ENCODE measurements at regions not wholly inside any gene's neighbourhood (a gene's known extent, or its start where the extent isn't known, plus 50 kb on each side); places are given as distances from the start of the nearest gene placed in this dataset.

DNA sequence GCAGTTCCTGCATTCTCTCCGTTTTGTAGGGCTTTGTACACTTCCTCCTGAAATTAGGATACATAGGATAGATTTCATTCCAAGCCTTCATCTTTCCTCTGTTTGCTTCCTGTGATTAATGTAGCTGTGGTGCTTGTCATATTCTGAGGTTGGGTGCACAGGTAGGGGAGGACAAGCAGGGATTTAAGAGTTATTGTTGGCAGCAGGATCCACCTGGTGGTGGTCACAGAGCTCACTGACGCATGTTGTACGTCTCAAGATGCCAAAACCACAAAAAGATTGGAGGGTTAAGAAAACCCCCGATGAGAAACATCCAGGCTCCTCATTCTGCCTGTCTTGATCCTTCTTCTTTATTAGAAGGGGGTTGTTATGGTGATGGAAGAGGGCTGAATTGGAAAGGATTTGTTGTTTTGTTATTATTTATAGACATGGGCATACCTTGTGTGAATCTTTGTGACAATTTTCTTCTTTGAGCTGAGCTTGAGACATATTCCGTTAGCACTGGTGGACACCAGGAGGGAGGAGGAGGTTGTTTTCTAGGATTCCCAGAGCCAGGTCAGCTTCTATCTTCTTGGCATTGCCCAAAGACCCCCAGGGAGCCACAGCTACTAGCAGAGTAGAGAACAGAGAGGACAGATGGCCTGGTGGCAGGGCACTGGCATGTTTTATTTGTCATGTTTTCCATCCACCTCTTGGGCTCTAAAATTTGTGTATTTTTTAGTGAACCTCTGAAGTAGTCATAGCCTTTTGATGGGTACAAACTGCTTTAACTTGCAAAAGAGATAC lies 57.7 kb upstream of the LARS2 start:
- TF ChIP-seq POLR2A (IDR thresholded peaks at IDR 0.05) (no peak), EP300 (IDR thresholded peaks at IDR 0.05) (no peak), POLR2AphosphoS5 (IDR thresholded peaks at IDR 0.05) (no peak)
- TF ChIP-seq, protein P1, sequence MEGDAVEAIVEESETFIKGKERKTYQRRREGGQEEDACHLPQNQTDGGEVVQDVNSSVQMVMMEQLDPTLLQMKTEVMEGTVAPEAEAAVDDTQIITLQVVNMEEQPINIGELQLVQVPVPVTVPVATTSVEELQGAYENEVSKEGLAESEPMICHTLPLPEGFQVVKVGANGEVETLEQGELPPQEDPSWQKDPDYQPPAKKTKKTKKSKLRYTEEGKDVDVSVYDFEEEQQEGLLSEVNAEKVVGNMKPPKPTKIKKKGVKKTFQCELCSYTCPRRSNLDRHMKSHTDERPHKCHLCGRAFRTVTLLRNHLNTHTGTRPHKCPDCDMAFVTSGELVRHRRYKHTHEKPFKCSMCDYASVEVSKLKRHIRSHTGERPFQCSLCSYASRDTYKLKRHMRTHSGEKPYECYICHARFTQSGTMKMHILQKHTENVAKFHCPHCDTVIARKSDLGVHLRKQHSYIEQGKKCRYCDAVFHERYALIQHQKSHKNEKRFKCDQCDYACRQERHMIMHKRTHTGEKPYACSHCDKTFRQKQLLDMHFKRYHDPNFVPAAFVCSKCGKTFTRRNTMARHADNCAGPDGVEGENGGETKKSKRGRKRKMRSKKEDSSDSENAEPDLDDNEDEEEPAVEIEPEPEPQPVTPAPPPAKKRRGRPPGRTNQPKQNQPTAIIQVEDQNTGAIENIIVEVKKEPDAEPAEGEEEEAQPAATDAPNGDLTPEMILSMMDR (IDR thresholded peaks at IDR 0.05) = no peak
- 72% methylated on average over 5 of the region's 5 CpGs for WGBS
- Histone ChIP-seq H3K4me3 (no peak overlapping the region), H3K4me1 (no peaks in the 10 kb centered on the region), H3K36me3 (no peaks in the 10 kb centered on the region), H3K27me3 (peaks cover 9% of the 10 kb centered on the region), H3K9me3 (no peaks in the 10 kb centered on the region), H3K27ac (no peak overlapping the region)
- no peak for DNase-seq (ENCODE audit: low spot score in 2 of 2)

DNA sequence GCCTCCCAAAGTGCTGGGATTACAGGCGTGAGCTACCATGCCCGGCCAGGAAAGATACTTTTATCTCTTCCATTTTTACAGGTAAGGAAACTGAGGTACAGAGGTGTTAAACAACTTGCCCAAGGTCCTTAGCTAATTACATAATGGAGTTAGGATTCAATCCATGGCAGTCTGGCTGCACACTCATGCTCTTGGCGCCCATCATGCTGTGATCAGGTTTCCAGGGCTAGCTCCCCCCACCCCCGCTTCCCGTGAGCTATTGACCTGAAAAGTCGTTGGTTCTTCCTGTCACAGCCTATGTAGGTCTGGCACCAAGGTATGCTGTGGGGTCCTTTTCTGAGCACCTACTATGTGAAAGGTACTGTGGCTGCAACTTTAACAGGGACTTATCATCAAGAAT lies 55.9 kb upstream of the LARS2 start:
- no peak overlapping the region for H3K27ac ChIP-seq
- peaks cover 8% of the 10 kb centered on the region for H3K27me3 ChIP-seq
- H3K4me3 ChIP-seq = no peak overlapping the region
- H3K36me3 ChIP-seq = no peaks in the 10 kb centered on the region
- 80% methylated on average over 5 of the region's 6 CpGs for WGBS
- TF ChIP-seq POLR2AphosphoS5 (IDR thresholded peaks at IDR 0.05) (no peak), EP300 (IDR thresholded peaks at IDR 0.05) (no peak), POLR2A (IDR thresholded peaks at IDR 0.05) (no peak)
- TF ChIP-seq, protein P1 (IDR thresholded peaks at IDR 0.05) = no peak
- DNase-seq (ENCODE audit: low spot score in 2 of 2) = no peak
- H3K9me3 ChIP-seq = no peaks in the 10 kb centered on the region
- H3K4me1 ChIP-seq = no peaks in the 10 kb centered on the region

DNA sequence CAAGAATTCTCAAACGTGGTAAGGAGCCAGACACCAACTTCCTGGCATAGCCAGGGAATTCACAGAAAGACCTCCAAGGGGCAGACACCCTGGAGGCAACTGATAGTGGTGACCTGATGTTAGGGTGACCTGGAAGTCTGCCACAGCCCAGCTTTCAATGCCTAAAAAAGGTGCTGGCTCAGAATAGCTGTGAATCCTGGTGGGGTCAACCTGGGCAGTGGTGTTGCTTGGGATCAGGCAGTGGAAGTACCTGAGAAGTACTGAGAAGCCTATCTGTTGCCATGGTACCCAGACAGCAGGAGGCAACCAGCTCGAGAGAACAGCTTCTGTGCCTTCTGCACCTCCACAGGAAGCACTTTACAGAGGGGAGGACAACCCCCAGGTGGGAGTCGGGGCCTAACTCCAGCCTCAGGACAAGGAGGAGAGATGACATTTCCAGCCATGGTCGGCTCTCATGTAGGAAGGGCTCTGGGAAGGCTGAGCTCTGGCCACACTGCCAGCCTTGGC lies 55.4 kb upstream of the LARS2 start:
- 83% methylated on average over 4 of the region's 4 CpGs for WGBS
- DNase-seq (ENCODE audit: low spot score in 2 of 2) = no peak
- no peak for TF ChIP-seq EP300 (IDR thresholded peaks at IDR 0.05)
- TF ChIP-seq, protein P1 (IDR thresholded peaks at IDR 0.05) = no peak
- TF ChIP-seq POLR2A (IDR thresholded peaks at IDR 0.05) = no peak
- TF ChIP-seq POLR2AphosphoS5 (IDR thresholded peaks at IDR 0.05) = no peak

DNA sequence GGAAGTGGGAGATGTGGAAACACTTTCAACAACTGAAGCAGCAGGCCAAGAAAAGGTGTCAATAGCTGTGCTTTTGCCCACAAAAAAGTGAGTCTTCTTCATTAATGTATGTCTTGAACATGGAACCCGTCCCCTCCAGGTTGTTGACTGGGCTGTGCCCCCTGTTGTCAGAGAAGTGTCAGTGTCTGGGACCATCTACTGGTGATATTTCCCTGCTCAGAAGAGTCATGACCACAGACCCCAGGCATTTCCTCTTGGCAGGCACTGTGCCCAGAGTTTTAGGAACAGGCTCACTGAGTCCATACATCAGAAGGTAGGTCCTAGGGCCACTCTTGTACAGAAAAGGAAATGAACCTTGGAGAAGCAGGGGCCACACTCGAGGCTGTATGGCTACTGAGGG lies 54.8 kb upstream of the LARS2 start:
- Histone ChIP-seq H3K4me3 (no peak overlapping the region), H3K27me3 (peaks cover 8% of the 10 kb centered on the region), H3K36me3 (no peaks in the 10 kb centered on the region), H3K9me3 (no peaks in the 10 kb centered on the region), H3K27ac (no peak overlapping the region), H3K4me1 (peaks cover 1% of the 10 kb centered on the region)
- 78% methylated on average over 2 of the region's 2 CpGs for WGBS
- no peak for DNase-seq (ENCODE audit: low spot score in 2 of 2)
- TF ChIP-seq, protein P1 (IDR thresholded peaks at IDR 0.05) = no peak
- TF ChIP-seq POLR2A (IDR thresholded peaks at IDR 0.05) = no peak
- TF ChIP-seq EP300 (IDR thresholded peaks at IDR 0.05) = no peak
- no peak for TF ChIP-seq POLR2AphosphoS5 (IDR thresholded peaks at IDR 0.05)

More for the DNA sequence above, 55.4 kb upstream of the LARS2 start:
- Histone ChIP-seq H3K36me3 (no peaks in the 10 kb centered on the region), H3K4me3 (no peak overlapping the region), H3K4me1 (no peaks in the 10 kb centered on the region), H3K9me3 (no peaks in the 10 kb centered on the region), H3K27ac (no peak overlapping the region), H3K27me3 (peaks cover 8% of the 10 kb centered on the region)

DNA sequence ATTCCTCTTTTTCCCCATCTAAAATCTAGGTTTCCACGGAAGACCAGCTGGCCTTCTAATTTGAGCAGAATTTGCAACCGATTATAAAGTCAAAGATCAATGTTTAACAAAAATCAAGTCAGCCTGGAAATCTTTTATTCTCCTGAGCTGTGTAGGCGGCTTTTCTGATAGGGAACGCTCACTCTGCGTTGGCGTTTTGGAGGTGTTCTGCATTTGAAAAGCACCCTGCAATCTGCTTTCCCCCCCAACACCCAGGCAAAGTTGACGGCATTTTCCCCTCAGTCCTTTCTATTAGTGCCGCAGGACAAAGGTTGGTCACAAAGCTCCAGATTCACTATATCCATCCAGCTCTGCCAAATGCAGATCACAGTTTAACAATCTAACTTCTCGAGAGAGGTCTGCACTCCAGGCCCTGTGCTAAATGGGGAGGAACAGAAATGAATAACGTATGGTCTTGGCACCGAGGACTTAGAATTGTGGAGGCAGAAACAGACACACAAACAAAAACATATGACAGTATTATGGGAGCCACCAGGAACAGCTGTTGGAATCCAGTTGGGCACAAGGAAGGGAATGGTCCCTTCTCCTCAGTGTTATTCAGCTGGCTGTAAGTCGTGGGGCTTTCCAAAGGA lies 50.4 kb upstream of the LARS2 start:
- peaks cover 3% of the 10 kb centered on the region for H3K4me1 ChIP-seq
- no peak overlapping the region for H3K4me3 ChIP-seq
- H3K9me3 ChIP-seq = no peaks in the 10 kb centered on the region
- H3K27me3 ChIP-seq = peaks cover 8% of the 10 kb centered on the region
- 48% methylated on average over 12 of the region's 12 CpGs for WGBS
- H3K36me3 ChIP-seq = no peaks in the 10 kb centered on the region
- H3K27ac ChIP-seq = no peak overlapping the region
- TF ChIP-seq EP300 (IDR thresholded peaks at IDR 0.05) (no peak), POLR2AphosphoS5 (IDR thresholded peaks at IDR 0.05) (no peak), POLR2A (IDR thresholded peaks at IDR 0.05) (no peak)
- TF ChIP-seq, protein P1 (IDR thresholded peaks at IDR 0.05) = no peak
- DNase-seq (ENCODE audit: low spot score in 2 of 2) = no peak

All from suprapubic skin (tissue), 4 donors.